GM19238 (cell line): ENCODE measurements at regions not wholly inside any gene's neighbourhood (a gene's known extent, or its start where the extent isn't known, plus 50 kb on each side); places are given as distances from the start of the nearest gene placed in this dataset.
"Not testable (repeated sequence)": the region's sequence is repeated elsewhere in the genome, so short reads cannot be mapped to it uniquely, and the experiment has no call there.

ENCODE experiments used
- DNase-seq: peaks from one replicate; pipeline ENCODE4 v3.0.0; 2011; ENCODE audit warnings: low spot score; ENCODE audit not compliant: insufficient read length

DNA sequence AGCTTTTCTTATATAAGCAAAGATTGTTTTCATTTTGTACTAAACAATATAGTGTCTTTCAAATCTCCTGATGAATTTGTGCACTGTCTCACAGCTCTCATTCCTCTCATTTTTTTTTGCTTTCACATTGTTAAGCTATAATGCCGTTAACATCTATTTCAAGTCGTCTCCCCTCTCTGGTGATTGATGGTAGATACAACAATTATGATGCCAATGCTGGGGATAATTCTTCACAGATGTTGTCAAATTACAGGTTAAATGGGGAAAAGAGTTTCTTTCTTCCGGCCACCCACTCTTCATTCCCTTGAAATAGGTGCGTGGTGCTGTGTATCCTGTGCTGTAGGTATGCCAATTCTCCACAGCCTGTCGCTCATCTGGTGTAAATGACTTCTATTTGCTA is 1053.7 kb upstream of the ZEB2 start:
- no peak for DNase-seq

- no peak for DNase-seq
Observed at GRCh38 chr2:145572238-145572637, 1052.3 kb upstream of the ZEB2 start.

GRCh38 chr2:145569108-145569507 is 1049.2 kb upstream of the ZEB2 start:
- DNase-seq: no peak

DNA sequence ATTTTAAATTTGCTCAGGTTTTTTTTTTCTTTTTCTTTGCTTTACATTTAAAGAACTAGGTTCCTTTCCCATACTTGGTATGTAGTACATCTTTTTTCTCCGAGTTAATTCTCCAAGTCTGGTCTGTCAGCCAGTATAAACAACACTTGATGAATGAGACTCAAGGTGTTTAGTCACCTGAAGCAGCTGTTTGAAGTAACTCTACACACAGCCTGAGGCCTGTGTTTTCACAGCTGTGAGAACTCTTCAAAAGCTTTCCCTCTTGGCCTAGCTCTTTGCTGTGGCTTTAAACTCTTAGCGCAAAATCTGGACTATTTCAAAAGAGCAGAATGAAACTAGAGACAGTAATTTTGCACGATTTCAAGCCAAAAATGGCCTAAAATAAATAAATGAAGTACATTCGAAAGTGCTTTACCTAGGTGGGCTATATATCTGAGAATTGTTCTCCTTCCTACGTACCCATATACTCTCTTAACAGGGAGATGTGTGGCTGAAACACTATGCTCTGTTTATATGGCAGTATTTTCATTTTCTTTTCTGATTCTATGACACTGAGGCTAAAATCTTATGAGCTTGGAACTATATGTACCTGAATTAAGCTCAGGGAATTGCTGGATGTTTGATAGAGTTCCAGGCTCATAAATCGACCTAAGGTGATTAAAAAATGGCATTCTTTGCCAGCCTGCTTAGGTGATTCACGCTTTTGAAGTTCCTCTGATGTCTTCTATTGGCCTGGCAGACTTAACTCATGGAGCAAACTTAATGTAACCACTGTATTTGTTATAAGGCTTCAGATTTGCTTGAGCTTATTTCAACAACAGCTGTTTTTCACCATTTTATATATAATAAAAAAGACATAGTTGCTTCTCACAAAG is 1044.1 kb upstream of the ZEB2 start:
- no peak for DNase-seq

DNA sequence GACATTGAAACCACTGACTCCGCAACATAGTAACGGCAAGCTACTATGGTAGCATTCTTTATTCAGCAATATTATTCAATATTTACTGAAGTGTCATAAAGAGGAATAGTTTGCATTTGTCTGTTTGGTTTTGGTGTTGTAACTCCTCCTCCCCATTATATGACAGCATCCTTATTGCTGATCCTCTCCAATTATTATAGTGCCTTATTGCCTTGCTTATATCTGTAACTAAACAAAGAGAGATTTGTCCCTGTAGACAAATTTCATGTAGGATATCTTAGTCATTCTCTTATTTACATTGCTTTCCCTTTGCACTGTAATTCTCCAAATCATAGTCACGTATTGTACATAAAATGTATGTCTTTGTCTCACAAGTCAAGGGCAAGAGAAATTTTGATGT is 1041.2 kb upstream of the ZEB2 start:
- DNase-seq: no peak

- no peak for DNase-seq
Observed at GRCh38 chr2:145558617-145559350, 1038.9 kb upstream of the ZEB2 start.

- no peak for DNase-seq
Observed at GRCh38 chr2:145555360-145555759, 1035.4 kb upstream of the ZEB2 start.

- DNase-seq: no peak
Observed at GRCh38 chr2:145551686-145552085, 1031.8 kb upstream of the ZEB2 start.

- no peak for DNase-seq
Observed at GRCh38 chr2:145548479-145548878, 1028.6 kb upstream of the ZEB2 start.

GRCh38 chr2:145547620-145548019 is 1027.7 kb upstream of the ZEB2 start:
- no peak for DNase-seq

GRCh38 chr2:145546091-145546490 is 1026.2 kb upstream of the ZEB2 start:
- DNase-seq: no peak

- no peak for DNase-seq
Observed at GRCh38 chr2:145543856-145544255, 1023.9 kb upstream of the ZEB2 start.

- DNase-seq: no peak
Observed at GRCh38 chr2:145543155-145543554, 1023.2 kb upstream of the ZEB2 start.

DNA sequence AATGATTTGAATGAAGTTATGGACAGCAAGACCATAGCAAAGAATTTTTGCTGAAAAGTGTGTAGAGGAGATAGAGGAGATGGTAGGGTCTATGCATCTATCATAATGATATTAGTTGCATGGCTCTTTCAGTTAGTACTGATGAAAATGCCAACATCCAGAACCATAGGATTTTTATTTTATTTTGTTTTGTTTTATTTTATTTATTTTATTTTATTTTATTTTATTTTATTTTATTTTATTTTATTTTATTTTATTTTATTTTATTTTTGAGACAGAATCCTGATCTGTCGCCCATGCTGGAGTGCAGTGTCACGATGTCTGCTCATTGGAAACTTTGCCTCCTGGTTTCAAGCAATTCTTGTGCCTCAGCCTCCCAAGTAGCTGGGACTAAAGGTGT is 1021.1 kb upstream of the ZEB2 start:
- no peak for DNase-seq

GRCh38 chr2:145538661-145539350 is 1018.9 kb upstream of the ZEB2 start:
- DNase-seq: no peak

DNA sequence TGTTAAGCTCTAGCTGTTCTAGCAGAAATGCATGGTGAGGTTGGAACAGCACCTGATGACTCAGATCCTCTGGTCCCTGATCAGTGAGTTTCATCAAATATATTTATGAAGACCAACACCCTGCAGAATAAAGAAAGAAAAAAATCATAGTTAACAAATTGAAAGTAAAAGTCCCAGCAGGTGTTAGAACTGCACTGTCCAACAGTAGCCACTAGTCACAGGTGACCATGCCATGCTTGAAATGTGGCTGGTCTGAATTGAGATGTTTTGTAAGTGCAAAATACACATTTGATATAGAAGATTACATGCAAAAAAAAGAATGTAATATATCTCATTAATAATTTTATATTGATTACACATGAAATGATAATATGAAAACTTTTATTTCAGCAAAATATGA is 1010.7 kb upstream of the ZEB2 start:
- DNase-seq: no peak

- DNase-seq: no peak
Observed at GRCh38 chr2:145524836-145525235, 1004.9 kb upstream of the ZEB2 start.

DNA sequence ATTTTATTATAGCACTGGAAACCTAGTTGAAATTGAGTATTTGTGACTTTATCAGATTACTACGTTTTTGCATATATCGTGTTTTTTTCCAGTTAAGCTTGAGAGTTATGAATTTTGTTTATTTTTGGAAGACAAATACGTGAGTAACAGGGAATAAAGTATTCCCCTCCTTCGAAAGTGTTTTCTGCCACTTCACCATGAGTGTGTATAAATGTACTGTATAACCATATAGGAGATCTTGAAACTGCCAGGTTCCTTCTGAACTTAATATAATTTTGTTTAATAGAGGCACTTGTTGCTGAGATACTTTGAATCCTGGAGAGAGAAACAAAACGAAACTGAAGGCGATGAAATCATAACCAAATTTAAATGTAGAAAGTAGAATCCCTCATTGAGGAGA is 1004.4 kb upstream of the ZEB2 start:
- no peak for DNase-seq

DNA sequence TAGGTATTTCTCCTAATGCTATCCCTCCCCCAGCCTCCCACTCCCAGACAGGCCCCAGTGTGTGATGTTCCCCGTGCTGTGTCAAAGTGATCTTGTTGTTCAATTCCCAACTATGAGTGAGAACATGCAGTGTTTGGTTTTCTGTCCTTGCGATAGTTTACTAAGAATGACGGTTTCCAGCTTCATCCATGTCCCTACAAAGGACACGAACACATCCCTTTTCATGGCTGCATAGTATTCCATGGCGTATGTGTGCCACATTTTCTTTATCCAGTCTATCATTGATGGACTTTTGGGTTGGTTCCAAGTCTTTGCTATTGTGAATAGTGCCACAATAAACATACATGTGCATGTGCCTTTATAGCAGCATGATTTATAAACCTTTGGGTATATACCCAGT is 999.3 kb upstream of the ZEB2 start:
- not testable (repeated sequence) for DNase-seq

DNA sequence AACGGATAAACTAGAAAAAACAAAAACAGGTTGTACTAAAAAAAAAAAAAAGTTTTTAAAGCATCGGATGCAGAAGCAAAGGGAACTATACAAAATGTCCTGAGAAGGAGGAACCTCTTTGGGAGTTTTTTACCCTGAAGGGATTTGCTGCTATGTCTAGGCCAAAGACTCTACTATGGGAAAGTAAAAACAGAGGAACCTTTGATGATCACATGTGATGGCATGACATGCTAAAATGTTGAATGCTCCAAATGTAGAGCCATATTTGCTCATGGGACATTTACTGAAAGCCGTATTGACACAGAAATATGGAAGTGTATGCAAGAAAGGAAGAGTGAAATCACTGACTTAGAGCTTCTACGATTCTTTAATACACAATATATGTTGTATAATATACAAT is 992.0 kb upstream of the ZEB2 start:
- DNase-seq: no peak

GRCh38 chr2:145503511-145503910 is 983.6 kb upstream of the ZEB2 start:
- no peak for DNase-seq

DNA sequence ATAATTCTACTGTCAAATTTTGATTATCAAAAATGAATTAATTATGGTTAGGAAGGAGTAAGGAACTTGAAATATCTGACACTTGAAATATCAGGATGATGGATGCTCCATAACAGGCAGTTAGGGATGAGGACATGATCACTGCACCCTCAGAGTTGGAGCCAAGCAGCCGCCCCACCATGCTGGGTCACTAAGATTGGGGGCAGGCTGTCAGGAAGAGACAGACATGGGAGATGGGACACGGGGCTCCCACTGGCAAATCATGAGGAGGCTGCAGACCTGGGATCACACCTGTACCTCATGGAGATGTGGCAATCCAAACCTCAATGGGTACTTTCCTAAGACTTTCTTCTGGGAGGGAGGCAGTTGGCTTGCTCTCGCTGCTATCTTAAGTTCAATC is 982.0 kb upstream of the ZEB2 start:
- no peak for DNase-seq
